ENCODE measurements at regions not wholly inside any gene's neighbourhood (a gene's known extent, or its start where the extent isn't known, plus 50 kb on each side); places are given as distances from the start of the nearest gene placed in this dataset.

DNA sequence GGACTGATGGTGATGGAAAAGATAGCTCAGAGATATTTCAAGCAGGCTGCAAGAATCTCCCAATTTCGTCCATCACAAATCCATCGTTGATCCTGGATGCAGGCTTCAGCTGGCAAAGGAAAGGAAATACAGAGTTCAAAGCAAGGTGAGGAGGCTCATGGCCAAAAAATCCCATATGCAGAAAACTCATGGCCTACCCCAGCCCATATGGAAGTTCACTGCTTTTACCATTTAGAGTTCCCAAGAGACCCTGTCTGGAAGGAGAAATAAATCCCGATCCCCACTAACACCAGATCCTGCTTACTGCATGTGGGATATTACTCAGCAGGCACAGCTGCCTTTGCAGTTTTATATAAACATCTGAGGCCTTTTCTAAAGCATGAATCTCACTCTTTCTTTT lies 412.9 kb upstream of the SPRY2 start:
- H3K27ac Mint-ChIP-seq (ENCODE audit: low read depth, unreplicated experiment): no peak overlapping the region
- no peak for DNase-seq (ENCODE audit: unreplicated experiment)
- no peaks in the 10 kb centered on the region for H3K9me3 Mint-ChIP-seq (ENCODE audit: unreplicated experiment)
- H3K4me3 Mint-ChIP-seq (ENCODE audit: unreplicated experiment): no peak overlapping the region
- ChIA-PET CTCF (no interaction called here), POLR2A (no interaction called here)
- no peaks in the 10 kb centered on the region for H3K27me3 Mint-ChIP-seq (ENCODE audit: insufficient read depth, unreplicated experiment)
- no peaks in the 10 kb centered on the region for H3K4me1 Mint-ChIP-seq (ENCODE audit: insufficient read depth, unreplicated experiment)
- H3K36me3 Mint-ChIP-seq (ENCODE audit: insufficient read depth, unreplicated experiment): no peaks in the 10 kb centered on the region
- intact Hi-C loops (cut with micrococcal nuclease): no loop called here
- TF ChIP-seq, protein P1, sequence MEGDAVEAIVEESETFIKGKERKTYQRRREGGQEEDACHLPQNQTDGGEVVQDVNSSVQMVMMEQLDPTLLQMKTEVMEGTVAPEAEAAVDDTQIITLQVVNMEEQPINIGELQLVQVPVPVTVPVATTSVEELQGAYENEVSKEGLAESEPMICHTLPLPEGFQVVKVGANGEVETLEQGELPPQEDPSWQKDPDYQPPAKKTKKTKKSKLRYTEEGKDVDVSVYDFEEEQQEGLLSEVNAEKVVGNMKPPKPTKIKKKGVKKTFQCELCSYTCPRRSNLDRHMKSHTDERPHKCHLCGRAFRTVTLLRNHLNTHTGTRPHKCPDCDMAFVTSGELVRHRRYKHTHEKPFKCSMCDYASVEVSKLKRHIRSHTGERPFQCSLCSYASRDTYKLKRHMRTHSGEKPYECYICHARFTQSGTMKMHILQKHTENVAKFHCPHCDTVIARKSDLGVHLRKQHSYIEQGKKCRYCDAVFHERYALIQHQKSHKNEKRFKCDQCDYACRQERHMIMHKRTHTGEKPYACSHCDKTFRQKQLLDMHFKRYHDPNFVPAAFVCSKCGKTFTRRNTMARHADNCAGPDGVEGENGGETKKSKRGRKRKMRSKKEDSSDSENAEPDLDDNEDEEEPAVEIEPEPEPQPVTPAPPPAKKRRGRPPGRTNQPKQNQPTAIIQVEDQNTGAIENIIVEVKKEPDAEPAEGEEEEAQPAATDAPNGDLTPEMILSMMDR (IDR thresholded peaks at IDR 0.05; ENCODE audit: unreplicated experiment): no peak
- no TSS peak for BruUV-seq (replicated peaks)

- POLR2A ChIA-PET: no interaction called here
- Mint-ChIP-seq H3K4me1 (ENCODE audit: insufficient read depth, unreplicated experiment) (no peaks in the 10 kb centered on the region), H3K9me3 (ENCODE audit: unreplicated experiment) (no peaks in the 10 kb centered on the region), H3K4me3 (ENCODE audit: unreplicated experiment) (no peak overlapping the region), H3K27ac (ENCODE audit: low read depth, unreplicated experiment) (no peak overlapping the region), H3K27me3 (ENCODE audit: insufficient read depth, unreplicated experiment) (no peaks in the 10 kb centered on the region), H3K36me3 (ENCODE audit: insufficient read depth, unreplicated experiment) (no peaks in the 10 kb centered on the region)
- CTCF ChIA-PET: interaction anchor here (0.5 to 0.6 kb wide), 2 partner anchors 43 to 113 kb away, joined by 3 read pairs; no protein-coding TSS in a partner anchor
- TF ChIP-seq, protein P1 (IDR thresholded peaks at IDR 0.05; ENCODE audit: unreplicated experiment): no peak
- no TSS peak for BruUV-seq (replicated peaks)
- intact Hi-C loops (cut with micrococcal nuclease): no loop called here
- no peak for DNase-seq (ENCODE audit: unreplicated experiment)
Measured at GRCh38 chr13:80751854-80752253, 410.9 kb upstream of the SPRY2 start.

GRCh38 chr13:80744147-80744914 lies 403.4 kb upstream of the SPRY2 start:
- Mint-ChIP-seq H3K27me3 (ENCODE audit: insufficient read depth, unreplicated experiment) (no peaks in the 10 kb centered on the region), H3K36me3 (ENCODE audit: insufficient read depth, unreplicated experiment) (no peaks in the 10 kb centered on the region), H3K27ac (ENCODE audit: low read depth, unreplicated experiment) (no peak overlapping the region), H3K4me3 (ENCODE audit: unreplicated experiment) (no peak overlapping the region), H3K4me1 (ENCODE audit: insufficient read depth, unreplicated experiment) (no peaks in the 10 kb centered on the region), H3K9me3 (ENCODE audit: unreplicated experiment) (no peaks in the 10 kb centered on the region)
- DNase-seq (ENCODE audit: unreplicated experiment): no peak
- TF ChIP-seq, protein P1 (IDR thresholded peaks at IDR 0.05; ENCODE audit: unreplicated experiment): no peak
- intact Hi-C loops (cut with micrococcal nuclease): no loop called here
- ChIA-PET CTCF (interaction anchor here (0.5 to 1.6 kb wide), 5 partner anchors 9 to 209 kb away, joined by 3 read pairs; no protein-coding TSS in a partner anchor), POLR2A (interaction anchor here (0.7 kb wide), 2 partner anchors 13 to 1278 kb away, joined by 3 read pairs; no protein-coding TSS in a partner anchor)
- BruUV-seq (replicated peaks): no TSS peak

- peaks cover 22% of the 10 kb centered on the region for H3K9me3 Mint-ChIP-seq (ENCODE audit: unreplicated experiment)
- intact Hi-C loops (cut with micrococcal nuclease): no loop called here
- BruUV-seq (replicated peaks): no TSS peak
- DNase-seq (ENCODE audit: unreplicated experiment): no peak
- ChIA-PET POLR2A (no interaction called here), CTCF (interaction anchor here (0.7 to 1.4 kb wide), 2 partner anchors 14 to 32 kb away, joined by 3 read pairs; no protein-coding TSS in a partner anchor)
- H3K36me3 Mint-ChIP-seq (ENCODE audit: insufficient read depth, unreplicated experiment): no peaks in the 10 kb centered on the region
- no peak overlapping the region for H3K27ac Mint-ChIP-seq (ENCODE audit: low read depth, unreplicated experiment)
- TF ChIP-seq, protein P1 (IDR thresholded peaks at IDR 0.05; ENCODE audit: unreplicated experiment): no peak
- H3K4me3 Mint-ChIP-seq (ENCODE audit: unreplicated experiment): no peak overlapping the region
- H3K4me1 Mint-ChIP-seq (ENCODE audit: insufficient read depth, unreplicated experiment): no peaks in the 10 kb centered on the region
- no peaks in the 10 kb centered on the region for H3K27me3 Mint-ChIP-seq (ENCODE audit: insufficient read depth, unreplicated experiment)
Measured at GRCh38 chr13:80742033-80742432, 401.1 kb upstream of the SPRY2 start.
